ENCODE measurements at regions not wholly inside any gene's neighbourhood (a gene's known extent, or its start where the extent isn't known, plus 50 kb on each side); places are given as distances from the start of the nearest gene placed in this dataset.
A peak's percentile ranks its signal among the peaks of the same experiment; 100 is the strongest.
"Not testable (repeated sequence)": the region's sequence is repeated elsewhere in the genome, so short reads cannot be mapped to it uniquely, and the experiment has no call there.

- SMC1A ChIA-PET (ENCODE audit: uncharacterized antibody, unreplicated experiment); CTCF ChIA-PET; in situ Hi-C loops (cut with MboI); RAD21 ChIA-PET (ENCODE audit: unreplicated experiment); H3K4me3 ChIP-seq; intact Hi-C loops (cut with micrococcal nuclease; ENCODE audit: unreplicated experiment); H2AFZ ChIP-seq (ENCODE audit: control insufficient read depth, low read depth, low read length); BruUV-seq (replicated peaks); ATAC-seq; H3K9me3 ChIP-seq (replicated peaks; ENCODE audit: control insufficient read depth, insufficient read depth, low read length); POLR2A ChIA-PET; H3K79me2 ChIP-seq (ENCODE audit: control insufficient read depth, insufficient read depth, low read length); DNase-seq (ENCODE audit: low read depth, low spot score); FAIRE-seq; H3K27ac ChIP-seq (ENCODE audit: control insufficient read depth, insufficient read depth); H3K36me3 ChIP-seq (ENCODE audit: control insufficient read depth in 2 of 2, insufficient read depth in 2 of 2, low read length in 1 of 2); H3K9ac ChIP-seq (ENCODE audit: control insufficient read depth, insufficient read depth, low read length); H3K4me1 ChIP-seq (ENCODE audit: control insufficient read depth, insufficient read depth, low read length); H3K27me3 ChIP-seq (replicated peaks in 1 of 2; ENCODE audit: control insufficient read depth in 2 of 2, insufficient read depth in 2 of 2, low read length in 1 of 2); H4K20me1 ChIP-seq (ENCODE audit: control insufficient read depth, insufficient read depth); H3K4me2 ChIP-seq (ENCODE audit: control insufficient read depth, insufficient read depth): not testable (repeated sequence)
- WGBS (ENCODE audit: insufficient coverage, insufficient replicate concordance, low lambda C conversion rate, missing lambda C conversion rate) = 37% methylated on average over 3 of the region's 3 CpGs
- TF ChIP-seq NFYB (IDR thresholded peaks at IDR 0.05; ENCODE audit: insufficient read depth, low read depth, low read length) = peak; percentile 59
Measured at GRCh38 chr4:81580994-81581374, 109.3 kb upstream of the RASGEF1B start.

GRCh38 chr4:81580346-81580993 lies 108.8 kb upstream of the RASGEF1B start:
- H3K79me2 ChIP-seq (ENCODE audit: control insufficient read depth, insufficient read depth, low read length) = no peaks in the 10 kb centered on the region
- ATAC-seq (no peak), DNase-seq (ENCODE audit: low read depth, low spot score) (no peak), FAIRE-seq (no peak)
- BruUV-seq (replicated peaks) = no TSS peak
- in situ Hi-C loops (cut with MboI) (no loop called here), intact Hi-C loops (cut with micrococcal nuclease; ENCODE audit: unreplicated experiment) (no loop called here)
- H3K27me3 ChIP-seq (replicated peaks in 1 of 2; ENCODE audit: control insufficient read depth in 2 of 2, insufficient read depth in 2 of 2, low read length in 1 of 2) = no peaks in the 10 kb centered on the region
- no peak overlapping the region for H3K9ac ChIP-seq (ENCODE audit: control insufficient read depth, insufficient read depth, low read length)
- ChIA-PET SMC1A (ENCODE audit: uncharacterized antibody, unreplicated experiment) (no interaction called here), CTCF (no interaction called here), RAD21 (ENCODE audit: unreplicated experiment) (no interaction called here), POLR2A (no interaction called here)
- no peaks in the 10 kb centered on the region for H3K36me3 ChIP-seq (ENCODE audit: control insufficient read depth in 2 of 2, insufficient read depth in 2 of 2, low read length in 1 of 2)
- no peaks in the 10 kb centered on the region; the same call in 2 of the 3 replicates for H3K9me3 ChIP-seq (replicated peaks; ENCODE audit: control insufficient read depth, insufficient read depth, low read length)
- no peak overlapping the region for H3K4me3 ChIP-seq
- H4K20me1 ChIP-seq (ENCODE audit: control insufficient read depth, insufficient read depth) = no peaks in the 10 kb centered on the region
- H2AFZ ChIP-seq (ENCODE audit: control insufficient read depth, low read depth, low read length) = no peak overlapping the region
- no peak overlapping the region for H3K27ac ChIP-seq (ENCODE audit: control insufficient read depth, insufficient read depth)
- H3K4me2 ChIP-seq (ENCODE audit: control insufficient read depth, insufficient read depth) = no peak overlapping the region
- no peaks in the 10 kb centered on the region for H3K4me1 ChIP-seq (ENCODE audit: control insufficient read depth, insufficient read depth, low read length)
- 60% methylated on average over 23 of the region's 26 CpGs for WGBS (ENCODE audit: insufficient coverage, insufficient replicate concordance, low lambda C conversion rate, missing lambda C conversion rate)
- TF ChIP-seq E2F4 (IDR thresholded peaks at IDR 0.05; ENCODE audit: low read depth, low read length) (no peak), KDM1A (IDR thresholded peaks at IDR 0.05; ENCODE audit: borderline replicate concordance) (no peak), NR2F1 (conservative IDR thresholded peaks at IDR 0.05) (no peak), CBX5 (IDR thresholded peaks at IDR 0.05; ENCODE audit: low read depth) (no peak), SREBF1 (IDR thresholded peaks at IDR 0.05; ENCODE audit: low read length) (no peak), CBX3 (IDR thresholded peaks at IDR 0.05; ENCODE audit: borderline replicate concordance, low read depth) (no peak), ELK1 (IDR thresholded peaks at IDR 0.05; ENCODE audit: low read depth, low read length) (no peak), STAT1 (conservative IDR thresholded peaks at IDR 0.05) (no peak), RELA (IDR thresholded peaks at IDR 0.05; ENCODE audit: borderline replicate concordance, partially characterized antibody) (no peak), GABPA (IDR thresholded peaks at IDR 0.05; ENCODE audit: low read depth) (no peak)
- TF ChIP-seq, protein P1, sequence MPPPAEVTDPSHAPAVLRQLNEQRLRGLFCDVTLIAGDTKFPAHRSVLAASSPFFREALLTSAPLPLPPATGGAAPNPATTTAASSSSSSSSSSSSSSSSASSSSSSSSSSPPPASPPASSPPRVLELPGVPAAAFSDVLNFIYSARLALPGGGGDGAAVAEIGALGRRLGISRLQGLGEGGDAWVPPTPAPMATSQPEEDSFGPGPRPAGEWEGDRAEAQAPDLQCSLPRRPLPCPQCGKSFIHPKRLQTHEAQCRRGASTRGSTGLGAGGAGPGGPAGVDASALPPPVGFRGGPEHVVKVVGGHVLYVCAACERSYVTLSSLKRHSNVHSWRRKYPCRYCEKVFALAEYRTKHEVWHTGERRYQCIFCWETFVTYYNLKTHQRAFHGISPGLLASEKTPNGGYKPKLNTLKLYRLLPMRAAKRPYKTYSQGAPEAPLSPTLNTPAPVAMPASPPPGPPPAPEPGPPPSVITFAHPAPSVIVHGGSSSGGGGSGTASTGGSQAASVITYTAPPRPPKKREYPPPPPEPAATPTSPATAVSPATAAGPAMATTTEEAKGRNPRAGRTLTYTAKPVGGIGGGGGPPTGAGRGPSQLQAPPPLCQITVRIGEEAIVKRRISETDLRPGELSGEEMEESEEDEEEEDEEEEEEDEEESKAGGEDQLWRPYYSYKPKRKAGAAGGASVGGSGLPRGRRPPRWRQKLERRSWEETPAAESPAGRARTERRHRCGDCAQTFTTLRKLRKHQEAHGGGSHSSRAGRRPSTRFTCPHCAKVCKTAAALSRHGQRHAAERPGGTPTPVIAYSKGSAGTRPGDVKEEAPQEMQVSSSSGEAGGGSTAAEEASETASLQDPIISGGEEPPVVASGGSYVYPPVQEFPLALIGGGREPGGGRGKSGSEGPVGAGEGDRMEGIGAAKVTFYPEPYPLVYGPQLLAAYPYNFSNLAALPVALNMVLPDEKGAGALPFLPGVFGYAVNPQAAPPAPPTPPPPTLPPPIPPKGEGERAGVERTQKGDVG (CRISPR knock-in tag; IDR thresholded peaks at IDR 0.05) = no peak

Data from GM12878 (cell line).